Fibroblast of skin of left biceps (primary cell): ENCODE measurements at regions not wholly inside any gene's neighbourhood (a gene's known extent, or its start where the extent isn't known, plus 50 kb on each side); places are given as distances from the start of the nearest gene placed in this dataset.
A peak's percentile ranks its signal among the peaks of the same experiment; 100 is the strongest.
"Not testable (repeated sequence)": the region's sequence is repeated elsewhere in the genome, so short reads cannot be mapped to it uniquely, and the experiment has no call there.

ENCODE experiments used
- DNase-seq, 2 experiments: peaks; one replicate each; pipeline ENCODE4 v3.0.0-alpha.2; 2013; ENCODE audit warnings: low read depth in 2 of 2

- DNase-seq: no peak
Observed at GRCh38 chr2:187782301-187782700, 228.1 kb upstream of the TFPI start.

- no peak for DNase-seq
Observed at GRCh38 chr2:187783446-187783845, 229.2 kb upstream of the TFPI start.

- not testable (repeated sequence) for DNase-seq
Observed at GRCh38 chr2:187784138-187784537, 229.9 kb upstream of the TFPI start.

- DNase-seq: no peak
Observed at GRCh38 chr2:187799601-187800000, 245.4 kb upstream of the TFPI start.

GRCh38 chr2:187803816-187804215 lies 249.6 kb upstream of the TFPI start:
- no peak for DNase-seq

GRCh38 chr2:187815113-187815512 lies 260.9 kb upstream of the TFPI start:
- DNase-seq: no peak

GRCh38 chr2:187819624-187820023 lies 265.4 kb upstream of the TFPI start:
- DNase-seq: no peak

GRCh38 chr2:187825108-187825507 lies 270.9 kb upstream of the TFPI start:
- no peak for DNase-seq

GRCh38 chr2:187826023-187826422 lies 271.8 kb upstream of the TFPI start:
- no peak for DNase-seq

GRCh38 chr2:187834787-187835186 lies 280.6 kb upstream of the TFPI start:
- DNase-seq: no peak

GRCh38 chr2:187838690-187839089 lies 284.5 kb upstream of the TFPI start:
- DNase-seq: no peak

GRCh38 chr2:187842315-187842714 lies 288.1 kb upstream of the TFPI start:
- no peak for DNase-seq

- DNase-seq: peak; percentile 24 to 38
Observed at GRCh38 chr2:187842978-187843847, 289.0 kb upstream of the TFPI start.

GRCh38 chr2:187847245-187848208 lies 293.3 kb upstream of the TFPI start:
- DNase-seq: no peak

- no peak for DNase-seq
Observed at GRCh38 chr2:187851955-187852561, 297.8 kb upstream of the TFPI start.

- DNase-seq: no peak
Observed at GRCh38 chr2:187853381-187853791, 299.2 kb upstream of the TFPI start.

GRCh38 chr2:187854801-187855200 lies 300.6 kb upstream of the TFPI start:
- no peak for DNase-seq

- no peak for DNase-seq
Observed at GRCh38 chr2:187855689-187856088, 301.5 kb upstream of the TFPI start.

- DNase-seq: no peak
Observed at GRCh38 chr2:187857826-187858225, 303.6 kb upstream of the TFPI start.

GRCh38 chr2:187862715-187863114 lies 308.5 kb upstream of the TFPI start:
- no peak for DNase-seq

GRCh38 chr2:187865025-187865424 lies 310.8 kb upstream of the TFPI start:
- DNase-seq: no peak

- no peak for DNase-seq
Observed at GRCh38 chr2:187867165-187867564, 312.9 kb upstream of the TFPI start.
